ENCODE measurements at regions not wholly inside any gene's neighbourhood (a gene's known extent, or its start where the extent isn't known, plus 50 kb on each side); places are given as distances from the start of the nearest gene placed in this dataset.

DNA sequence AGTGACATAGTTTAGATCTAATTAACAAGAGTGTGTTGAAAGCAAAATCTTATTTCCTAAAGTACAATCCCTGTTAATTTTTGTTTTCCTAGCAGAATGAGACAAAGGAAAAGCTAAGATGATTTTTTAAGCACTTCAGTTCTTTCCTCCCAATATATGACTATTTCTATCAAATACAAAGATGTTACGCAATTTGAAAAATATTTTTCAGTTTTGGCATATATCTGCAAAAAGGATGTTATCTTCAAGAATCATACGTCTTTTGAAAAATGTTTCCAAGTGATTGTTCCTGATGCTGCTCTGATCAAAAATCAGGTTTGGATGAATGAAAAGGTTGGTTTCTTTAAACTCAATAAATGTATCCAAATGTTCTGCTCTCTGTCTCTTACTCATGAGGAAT, 486.7 kb upstream of the CPEB2 start:
- intact Hi-C loops (cut with micrococcal nuclease) = no loop called here
- H3K27me3 Mint-ChIP-seq (ENCODE audit: low read depth) = peaks cover 2% of the 10 kb centered on the region
- H3K36me3 Mint-ChIP-seq (ENCODE audit: low read depth) = no peaks in the 10 kb centered on the region
- no peaks in the 10 kb centered on the region for H3K9me3 Mint-ChIP-seq
- CTCF ChIA-PET = no interaction called here
- H3K4me3 Mint-ChIP-seq = no peak overlapping the region
- no peak overlapping the region for H3K27ac Mint-ChIP-seq
- H3K4me1 Mint-ChIP-seq (ENCODE audit: low read depth) = no peaks in the 10 kb centered on the region
- no peak for DNase-seq

- H3K27me3 Mint-ChIP-seq (ENCODE audit: low read depth) = no peaks in the 10 kb centered on the region
- H3K4me1 Mint-ChIP-seq (ENCODE audit: low read depth) = no peaks in the 10 kb centered on the region
- no peaks in the 10 kb centered on the region for H3K36me3 Mint-ChIP-seq (ENCODE audit: low read depth)
- CTCF ChIA-PET = no interaction called here
- H3K27ac Mint-ChIP-seq = no peak overlapping the region
- no peak for DNase-seq
- intact Hi-C loops (cut with micrococcal nuclease) = no loop called here
- no peak overlapping the region for H3K4me3 Mint-ChIP-seq
- H3K9me3 Mint-ChIP-seq = no peaks in the 10 kb centered on the region
These were observed 484.1 kb upstream of the CPEB2 start for GRCh38 chr4:14518136-14518535.

GRCh38 chr4:14520171-14520570, 482.1 kb upstream of the CPEB2 start:
- no peaks in the 10 kb centered on the region for H3K9me3 Mint-ChIP-seq
- H3K4me1 Mint-ChIP-seq (ENCODE audit: low read depth) = no peaks in the 10 kb centered on the region
- H3K27me3 Mint-ChIP-seq (ENCODE audit: low read depth) = no peaks in the 10 kb centered on the region
- intact Hi-C loops (cut with micrococcal nuclease) = no loop called here
- CTCF ChIA-PET = no interaction called here
- no peak for DNase-seq
- no peak overlapping the region for H3K27ac Mint-ChIP-seq
- no peak overlapping the region for H3K4me3 Mint-ChIP-seq
- no peaks in the 10 kb centered on the region for H3K36me3 Mint-ChIP-seq (ENCODE audit: low read depth)

DNA sequence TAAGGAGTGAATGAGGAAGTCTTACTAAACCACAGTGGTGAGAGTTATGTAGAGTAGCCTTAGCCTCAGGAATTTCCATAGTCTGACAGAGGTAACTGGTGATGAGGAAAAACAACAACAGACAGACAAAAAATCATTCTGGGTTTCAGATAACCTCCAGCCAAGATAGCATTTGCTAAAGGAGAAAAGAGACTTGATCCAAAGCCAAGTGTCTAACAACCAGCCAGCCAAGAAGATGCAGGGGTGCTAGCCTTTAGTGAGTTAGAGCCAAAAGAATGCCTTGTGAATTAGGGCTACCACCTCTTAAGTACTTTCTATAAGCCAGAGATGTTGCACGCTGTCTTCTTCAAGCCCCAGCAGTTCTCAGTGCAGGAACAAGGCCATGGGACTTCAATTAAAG, 478.0 kb upstream of the CPEB2 start:
- Mint-ChIP-seq H3K27me3 (ENCODE audit: low read depth) (no peaks in the 10 kb centered on the region), H3K4me1 (ENCODE audit: low read depth) (no peaks in the 10 kb centered on the region), H3K36me3 (ENCODE audit: low read depth) (no peaks in the 10 kb centered on the region), H3K4me3 (no peak overlapping the region), H3K9me3 (no peaks in the 10 kb centered on the region), H3K27ac (no peak overlapping the region)
- CTCF ChIA-PET = interaction anchor here (0.6 kb wide), 1 partner anchor 17 kb away, joined by 3 read pairs; no protein-coding TSS in a partner anchor
- intact Hi-C loops (cut with micrococcal nuclease) = no loop called here
- DNase-seq = no peak

GRCh38 chr4:14528918-14529317, 473.4 kb upstream of the CPEB2 start:
- Mint-ChIP-seq H3K27ac (no peak overlapping the region), H3K9me3 (no peaks in the 10 kb centered on the region), H3K4me1 (ENCODE audit: low read depth) (no peaks in the 10 kb centered on the region), H3K27me3 (ENCODE audit: low read depth) (peaks cover 8% of the 10 kb centered on the region), H3K4me3 (no peak overlapping the region), H3K36me3 (ENCODE audit: low read depth) (no peaks in the 10 kb centered on the region)
- CTCF ChIA-PET = interaction anchor here (0.6 kb wide), 1 partner anchor 84 kb away, joined by 4 read pairs; no protein-coding TSS in a partner anchor
- no peak for DNase-seq
- intact Hi-C loops (cut with micrococcal nuclease) = no loop called here

GRCh38 chr4:14529653-14530052, 472.6 kb upstream of the CPEB2 start:
- no peak for DNase-seq

DNA sequence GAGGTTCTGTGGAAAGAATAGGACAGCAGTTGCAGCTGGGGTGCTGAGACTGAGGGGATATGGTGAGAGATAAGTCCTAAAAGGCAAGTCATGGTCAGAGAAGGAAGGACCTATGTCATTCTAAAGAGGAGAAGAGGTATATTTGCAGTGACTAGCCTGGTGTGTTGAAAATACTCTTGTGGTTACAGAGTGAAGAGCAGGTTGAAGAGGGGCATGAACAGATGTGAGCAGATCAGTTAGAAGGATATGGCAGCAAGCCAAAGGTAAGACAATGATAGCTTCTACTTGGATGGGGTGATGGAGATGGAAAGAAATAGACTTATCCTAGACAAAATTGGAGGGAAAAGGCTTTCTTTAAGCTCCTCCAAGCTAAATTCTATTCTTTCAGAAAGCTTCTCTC, 469.8 kb upstream of the CPEB2 start:
- Mint-ChIP-seq H3K27me3 (ENCODE audit: low read depth) (peaks cover 11% of the 10 kb centered on the region), H3K4me3 (no peak overlapping the region), H3K4me1 (ENCODE audit: low read depth) (no peaks in the 10 kb centered on the region), H3K36me3 (ENCODE audit: low read depth) (no peaks in the 10 kb centered on the region), H3K27ac (no peak overlapping the region), H3K9me3 (no peaks in the 10 kb centered on the region)
- CTCF ChIA-PET = no interaction called here
- DNase-seq = no peak
- intact Hi-C loops (cut with micrococcal nuclease) = no loop called here

More at GRCh38 chr4:14529653-14530052, 472.6 kb upstream of the CPEB2 start:
- Mint-ChIP-seq H3K27me3 (ENCODE audit: low read depth) (peaks cover 8% of the 10 kb centered on the region), H3K36me3 (ENCODE audit: low read depth) (no peaks in the 10 kb centered on the region), H3K9me3 (no peaks in the 10 kb centered on the region), H3K4me3 (no peak overlapping the region), H3K4me1 (ENCODE audit: low read depth) (no peaks in the 10 kb centered on the region), H3K27ac (no peak overlapping the region)
- CTCF ChIA-PET = interaction anchor here (0.8 kb wide), 1 partner anchor 679 kb away, joined by 3 read pairs; no protein-coding TSS in a partner anchor
- intact Hi-C loops (cut with micrococcal nuclease) = no loop called here

DNA sequence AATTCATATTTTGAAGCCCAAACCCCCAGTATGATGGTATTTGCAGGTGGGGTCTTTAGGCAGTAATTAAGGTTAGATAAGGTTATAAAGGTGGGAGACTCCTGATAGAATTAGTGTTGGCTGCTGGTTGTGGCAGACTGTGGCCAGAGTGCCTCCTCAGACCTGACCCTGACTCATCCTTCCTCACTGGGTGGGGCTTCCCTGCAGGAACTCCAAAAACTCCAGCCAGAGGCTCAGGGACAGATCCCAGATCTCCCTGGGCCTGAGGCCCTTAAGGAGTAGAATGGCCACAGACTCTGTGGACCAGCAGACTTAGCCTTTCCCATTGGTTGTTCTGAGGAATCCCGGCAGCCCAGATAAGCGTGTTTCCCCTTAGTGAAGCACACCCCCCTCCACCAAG, 463.0 kb upstream of the CPEB2 start:
- no peaks in the 10 kb centered on the region for H3K4me1 Mint-ChIP-seq (ENCODE audit: low read depth)
- CTCF ChIA-PET = no interaction called here
- intact Hi-C loops (cut with micrococcal nuclease) = no loop called here
- H3K27ac Mint-ChIP-seq = no peak overlapping the region
- H3K9me3 Mint-ChIP-seq = no peaks in the 10 kb centered on the region
- DNase-seq = no peak
- no peaks in the 10 kb centered on the region for H3K36me3 Mint-ChIP-seq (ENCODE audit: low read depth)
- H3K27me3 Mint-ChIP-seq (ENCODE audit: low read depth) = peaks cover 11% of the 10 kb centered on the region
- no peak overlapping the region for H3K4me3 Mint-ChIP-seq

DNA sequence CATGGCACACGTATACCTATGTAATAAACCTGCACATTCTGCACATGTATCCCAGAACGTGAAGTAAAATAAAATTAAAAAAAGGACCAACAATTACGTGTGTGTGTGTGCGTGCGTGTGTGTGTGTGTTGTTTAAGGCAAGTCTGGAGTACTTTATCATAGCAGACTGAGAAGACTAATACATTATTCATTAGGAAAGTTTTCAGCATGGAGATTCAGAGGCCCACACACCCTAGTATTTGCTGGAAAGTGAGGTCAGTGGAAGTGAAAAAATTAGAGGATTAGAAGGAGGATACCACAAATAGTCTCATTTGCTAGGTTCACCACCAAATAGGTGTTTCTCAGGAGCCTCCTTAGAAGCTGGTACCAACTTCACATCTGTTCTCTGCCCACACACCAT, 457.1 kb upstream of the CPEB2 start:
- Mint-ChIP-seq H3K4me1 (ENCODE audit: low read depth) (no peaks in the 10 kb centered on the region), H3K27ac (no peak overlapping the region), H3K36me3 (ENCODE audit: low read depth) (no peaks in the 10 kb centered on the region), H3K27me3 (ENCODE audit: low read depth) (peaks cover 7% of the 10 kb centered on the region), H3K4me3 (no peak overlapping the region), H3K9me3 (peaks cover 7% of the 10 kb centered on the region)
- CTCF ChIA-PET = no interaction called here
- no peak for DNase-seq
- intact Hi-C loops (cut with micrococcal nuclease) = no loop called here

DNA sequence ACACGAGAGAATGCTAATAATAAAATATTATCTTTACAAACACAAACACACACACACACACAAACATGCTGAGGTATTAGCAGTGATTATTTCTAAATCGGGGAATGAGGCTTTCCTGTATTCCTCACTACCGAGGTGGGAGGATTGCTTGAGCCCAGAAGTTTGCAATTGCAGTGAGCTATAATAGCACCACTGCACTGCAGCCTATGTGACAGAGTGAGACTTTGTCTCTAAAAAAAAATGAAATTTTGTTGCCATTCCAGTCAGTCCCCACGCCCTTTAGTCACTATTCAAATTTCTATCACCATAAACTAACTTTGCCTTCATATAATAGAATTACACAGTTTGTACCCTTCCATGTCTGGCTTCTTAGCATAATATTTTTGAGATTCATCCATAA, 456.5 kb upstream of the CPEB2 start:
- no peaks in the 10 kb centered on the region for H3K4me1 Mint-ChIP-seq (ENCODE audit: low read depth)
- peaks cover 7% of the 10 kb centered on the region for H3K9me3 Mint-ChIP-seq
- H3K27ac Mint-ChIP-seq = no peak overlapping the region
- intact Hi-C loops (cut with micrococcal nuclease) = no loop called here
- no peaks in the 10 kb centered on the region for H3K36me3 Mint-ChIP-seq (ENCODE audit: low read depth)
- no peak for DNase-seq
- H3K27me3 Mint-ChIP-seq (ENCODE audit: low read depth) = peaks cover 3% of the 10 kb centered on the region
- no peak overlapping the region for H3K4me3 Mint-ChIP-seq
- CTCF ChIA-PET = no interaction called here

GRCh38 chr4:14552119-14552518, 450.2 kb upstream of the CPEB2 start:
- DNase-seq = no peak
- Mint-ChIP-seq H3K4me3 (no peak overlapping the region), H3K27ac (no peak overlapping the region), H3K4me1 (ENCODE audit: low read depth) (no peaks in the 10 kb centered on the region), H3K27me3 (ENCODE audit: low read depth) (no peaks in the 10 kb centered on the region), H3K36me3 (ENCODE audit: low read depth) (no peaks in the 10 kb centered on the region), H3K9me3 (peaks cover 4% of the 10 kb centered on the region)
- CTCF ChIA-PET = no interaction called here
- intact Hi-C loops (cut with micrococcal nuclease) = no loop called here

DNA sequence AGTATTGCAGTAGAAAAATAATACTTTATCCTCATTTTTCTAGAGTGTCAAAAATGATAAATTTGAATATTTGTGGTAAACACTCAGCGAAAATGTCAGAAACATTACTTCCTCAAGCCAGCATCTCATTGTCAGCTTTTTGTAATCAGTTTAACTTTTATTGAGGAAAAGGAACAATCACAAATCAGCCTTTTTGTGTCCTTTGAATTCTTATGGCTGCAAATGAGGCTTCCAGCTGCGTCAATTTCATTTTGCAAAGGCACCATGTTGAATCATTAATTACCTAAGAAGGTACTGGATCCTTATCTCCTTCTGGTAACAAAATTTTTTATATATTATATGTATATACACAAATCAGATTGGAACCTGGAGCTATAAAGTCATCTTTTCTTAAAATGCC, 442.6 kb upstream of the CPEB2 start:
- peaks cover 10% of the 10 kb centered on the region for H3K27me3 Mint-ChIP-seq (ENCODE audit: low read depth)
- CTCF ChIA-PET = no interaction called here
- no peak overlapping the region for H3K27ac Mint-ChIP-seq
- H3K36me3 Mint-ChIP-seq (ENCODE audit: low read depth) = no peaks in the 10 kb centered on the region
- H3K4me3 Mint-ChIP-seq = no peak overlapping the region
- intact Hi-C loops (cut with micrococcal nuclease) = no loop called here
- no peaks in the 10 kb centered on the region for H3K4me1 Mint-ChIP-seq (ENCODE audit: low read depth)
- no peaks in the 10 kb centered on the region for H3K9me3 Mint-ChIP-seq
- DNase-seq = no peak

GRCh38 chr4:14560577-14560976, 441.7 kb upstream of the CPEB2 start:
- CTCF ChIA-PET = no interaction called here
- Mint-ChIP-seq H3K9me3 (no peaks in the 10 kb centered on the region), H3K4me3 (no peak overlapping the region), H3K27ac (no peak overlapping the region), H3K27me3 (ENCODE audit: low read depth) (peaks cover 10% of the 10 kb centered on the region), H3K36me3 (ENCODE audit: low read depth) (no peaks in the 10 kb centered on the region), H3K4me1 (ENCODE audit: low read depth) (no peaks in the 10 kb centered on the region)
- intact Hi-C loops (cut with micrococcal nuclease) = no loop called here
- no peak for DNase-seq

GRCh38 chr4:14562901-14563300, 439.4 kb upstream of the CPEB2 start:
- Mint-ChIP-seq H3K9me3 (no peaks in the 10 kb centered on the region), H3K36me3 (ENCODE audit: low read depth) (no peaks in the 10 kb centered on the region), H3K4me1 (ENCODE audit: low read depth) (no peaks in the 10 kb centered on the region), H3K27ac (no peak overlapping the region), H3K27me3 (ENCODE audit: low read depth) (peaks cover 10% of the 10 kb centered on the region), H3K4me3 (no peak overlapping the region)
- intact Hi-C loops (cut with micrococcal nuclease) = no loop called here
- DNase-seq = no peak
- CTCF ChIA-PET = no interaction called here
